Prostate gland (tissue), 2 donors: ENCODE measurements at regions not wholly inside any gene's neighbourhood (a gene's known extent, or its start where the extent isn't known, plus 50 kb on each side); places are given as distances from the start of the nearest gene placed in this dataset.

Source experiments
- DNase-seq: peaks from one replicate; pipeline ENCODE4 v3.0.0-alpha.2; 2019; ENCODE audit warnings: low spot score
- H3K27ac ChIP-seq, 2 donors: fragments of 200-600 bp; sonication (generic); 2 replicates each; pipeline ENCODE4 v1.5.1; 2017 to 2019
- H3K27me3 ChIP-seq: fragments of 200-600 bp; sonication (generic); replicated peaks from 2 replicates; pipeline ENCODE4 v1.5.1; 2019; ENCODE audit not compliant: insufficient read depth
- H3K36me3 ChIP-seq, 2 donors: fragments of 200-600 bp; sonication (generic); 1 replicate in 1 of 2; 2 replicates in 1 of 2; pipeline versions ENCODE4 v1.5.1 to v1.8.1; 2017 to 2019
- H3K4me1 ChIP-seq: fragments of 200-600 bp; sonication (generic); replicated peaks from 2 replicates; pipeline ENCODE4 v1.5.1; 2019
- H3K4me3 ChIP-seq, 2 donors: fragments of 200-600 bp; sonication (generic); 2 replicates each; pipeline ENCODE4 v1.5.1; 2017 to 2019
- H3K9me3 ChIP-seq: fragments of 200-600 bp; sonication (generic); 2 replicates; pipeline ENCODE4 v1.5.1; 2017
- CTCF ChIP-seq, 4 experiments: fragments of 200-600 bp in 2 of 4; fragments of 450-650 bp in 2 of 4; sonication (generic) in 2 of 4; IDR thresholded peaks; 1 replicate in 3 of 4; 2 replicates in 1 of 4; pipeline ENCODE4 v1.5.1; 2016 to 2019; ENCODE audit warnings: antibody characterized with exemption in 4 of 4, mild to moderate bottlenecking in 2 of 4, moderate library complexity in 2 of 4
- POLR2A ChIP-seq: fragments of 450-650 bp; IDR thresholded peaks from one replicate; pipeline ENCODE4 v1.6.1; 2016; ENCODE audit warnings: antibody characterized with exemption, mild to moderate bottlenecking
- POLR2AphosphoS5 ChIP-seq: sonication (generic); formaldehyde crosslinking; IDR thresholded peaks from one replicate; pipeline ENCODE4 v1.6.1; 2017; ENCODE audit warnings: antibody characterized with exemption
- WGBS: methylation state at CpG from one replicate; pipeline ENCODE4 v1.1.5; 2018; 5-methylcytosine and 5-hydroxymethylcytosine counted together
- intact Hi-C: fragments of 100-400 bp; cut with DNase I; formaldehyde crosslinking; loops from one replicate; pipeline ENCODE4 v1.14.2; 2022

GRCh38 chr3:24589513-24589851, 94.8 kb upstream of the THRB start:
- WGBS, result 16% methylated on average over 1 of the region's 1 CpG
- Histone ChIP-seq H3K27ac (no peak overlapping the region), H3K4me3 (no peak overlapping the region), H3K4me1 (no peaks in the 10 kb centered on the region), H3K9me3 (no peaks in the 10 kb centered on the region), H3K36me3 (no peaks in the 10 kb centered on the region), H3K27me3 (no peaks in the 10 kb centered on the region)
- TF ChIP-seq CTCF (IDR thresholded peaks at IDR 0.05) (no peak), POLR2A (no peak), POLR2AphosphoS5 (no peak)
- intact Hi-C loops, result no loop called here
- DNase-seq, result no peak

- 63% methylated on average over 3 of the region's 3 CpGs for WGBS
- no peak for DNase-seq
- intact Hi-C loops, result no loop called here
- Histone ChIP-seq H3K27me3 (no peaks in the 10 kb centered on the region), H3K4me3 (no peak overlapping the region), H3K9me3 (no peaks in the 10 kb centered on the region), H3K36me3 (no peaks in the 10 kb centered on the region), H3K4me1 (no peaks in the 10 kb centered on the region), H3K27ac (no peak overlapping the region)
- no peak for TF ChIP-seq CTCF (IDR thresholded peaks at IDR 0.05)
- TF ChIP-seq POLR2AphosphoS5, result no peak
- no peak for TF ChIP-seq POLR2A
These were observed 95.6 kb upstream of the THRB start for GRCh38 chr3:24589931-24590880.

- no peaks in the 10 kb centered on the region for H3K4me1 ChIP-seq
- DNase-seq, result no peak
- H3K9me3 ChIP-seq, result no peaks in the 10 kb centered on the region
- no peak overlapping the region for H3K4me3 ChIP-seq
- no peak overlapping the region for H3K27ac ChIP-seq
- TF ChIP-seq POLR2A, result no peak
- TF ChIP-seq POLR2AphosphoS5, result no peak
- no peak for TF ChIP-seq CTCF (IDR thresholded peaks at IDR 0.05)
- H3K27me3 ChIP-seq, result no peaks in the 10 kb centered on the region
- no peaks in the 10 kb centered on the region for H3K36me3 ChIP-seq
- intact Hi-C loops, result no loop called here
These were observed 96.5 kb upstream of the THRB start for GRCh38 chr3:24591191-24591590.

GRCh38 chr3:24591661-24592555, 97.3 kb upstream of the THRB start:
- no peaks in the 10 kb centered on the region for H3K36me3 ChIP-seq
- H3K4me3 ChIP-seq, result no peak overlapping the region
- H3K9me3 ChIP-seq, result no peaks in the 10 kb centered on the region
- no peaks in the 10 kb centered on the region for H3K4me1 ChIP-seq
- TF ChIP-seq POLR2AphosphoS5 (no peak), POLR2A (no peak), CTCF (IDR thresholded peaks at IDR 0.05) (no peak)
- 83% methylated on average over 5 of the region's 5 CpGs for WGBS
- H3K27ac ChIP-seq, result no peak overlapping the region
- DNase-seq, result no peak
- H3K27me3 ChIP-seq, result no peaks in the 10 kb centered on the region
- intact Hi-C loops, result no loop called here
